GM12891 (cell line): ENCODE measurements at regions not wholly inside any gene's neighbourhood (a gene's known extent, or its start where the extent isn't known, plus 50 kb on each side); places are given as distances from the start of the nearest gene placed in this dataset.

ENCODE experiments used
- DNase-seq: peaks from one replicate; pipeline ENCODE4 v3.0.0; 2011; ENCODE audit warnings: low spot score; ENCODE audit not compliant: insufficient read length
- FAIRE-seq: peaks from 2 replicates; lab custom pipeline; 2011; peaks lifted over from hg19 to GRCh38; lab: Jason Lieb, UNC
- PAX5 ChIP-seq: IDR thresholded peaks from 2 replicates; pipeline ENCODE4 v1.6.1; 2011; ENCODE audit warnings: low read length, moderate library complexity, mild to moderate bottlenecking; ENCODE audit not compliant: insufficient read depth, severe bottlenecking
- POLR2A ChIP-seq: IDR thresholded peaks from 2 replicates; pipeline ENCODE4 v1.6.1; 2011; ENCODE audit warnings: low read depth, low read length, control low read depth
- POLR2AphosphoS5 ChIP-seq: IDR thresholded peaks from 2 replicates; pipeline ENCODE4 v1.6.1; 2011; ENCODE audit warnings: low read depth, low read length, control low read depth
- POU2F2 ChIP-seq: IDR thresholded peaks from 2 replicates; pipeline ENCODE4 v1.6.1; 2011; ENCODE audit warnings: low read depth, mild to moderate bottlenecking, control low read depth, low read length, moderate library complexity
- SPI1 ChIP-seq: IDR thresholded peaks from 2 replicates; pipeline ENCODE4 v1.6.1; 2011; ENCODE audit warnings: low read depth, low read length, control low read depth
- TAF1 ChIP-seq: IDR thresholded peaks from 2 replicates; pipeline ENCODE4 v1.6.1; 2011; ENCODE audit warnings: low read depth, low read length, control low read depth

DNA sequence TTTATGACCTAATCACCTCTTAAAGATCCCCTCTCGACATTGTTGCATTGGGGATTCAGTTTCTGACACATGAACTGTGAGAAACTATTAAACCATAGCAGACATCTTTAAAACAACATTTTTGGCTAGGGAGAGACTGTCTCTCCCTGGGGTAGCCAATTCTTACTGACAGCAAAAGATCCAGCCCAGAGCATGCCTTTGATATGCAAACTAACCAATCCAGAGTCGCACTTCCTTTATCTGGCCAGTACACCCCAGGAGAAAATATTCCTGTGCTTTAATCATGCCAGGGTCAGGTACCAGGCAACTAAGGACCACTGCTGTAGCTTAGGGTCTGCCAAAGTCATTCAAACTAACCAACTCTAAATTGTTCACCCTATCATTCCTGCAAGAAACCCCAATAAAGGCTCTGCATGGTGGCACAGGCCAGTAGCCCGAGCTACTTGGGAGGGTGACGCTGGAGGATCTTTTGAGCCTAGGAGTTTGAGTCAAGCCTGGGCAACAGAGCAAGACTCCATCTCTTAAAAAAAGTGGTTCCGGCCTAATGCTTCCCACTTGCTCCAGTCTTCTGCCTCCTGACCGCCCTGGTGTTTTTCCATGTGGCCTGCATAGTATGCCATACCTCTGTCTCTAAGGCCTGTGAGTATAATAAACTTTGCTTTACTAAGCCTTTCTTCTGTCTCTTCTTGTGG lies 62.3 kb upstream of the DAPK1 start:
- TF ChIP-seq SPI1 (no peak), POLR2AphosphoS5 (no peak), TAF1 (no peak), PAX5 (no peak), POLR2A (no peak), POU2F2 (no peak)
- FAIRE-seq (no peak), DNase-seq (no peak)

DNA sequence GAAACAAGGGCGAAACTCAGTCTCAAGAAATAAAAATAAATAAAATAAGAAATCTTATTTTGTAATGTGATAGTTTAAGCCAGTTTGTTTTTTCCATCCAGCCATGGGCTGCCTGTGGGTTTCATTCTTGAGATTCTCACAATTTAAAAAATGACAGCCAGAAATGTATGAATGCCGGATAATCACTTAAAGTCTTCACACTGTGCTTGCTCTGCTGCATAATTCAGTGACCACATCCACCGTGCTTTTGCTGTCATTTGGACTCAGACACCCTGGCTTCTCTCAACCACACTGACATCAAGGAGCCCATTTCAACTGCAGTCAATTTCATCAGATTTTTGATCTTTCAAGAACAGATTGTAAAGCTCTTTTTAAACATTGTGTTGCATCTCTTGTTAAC lies 61.0 kb upstream of the DAPK1 start:
- no peak for TF ChIP-seq POU2F2
- no peak for TF ChIP-seq POLR2A
- no peak for TF ChIP-seq TAF1
- TF ChIP-seq PAX5: no peak
- no peak for TF ChIP-seq SPI1
- TF ChIP-seq POLR2AphosphoS5: no peak
- DNase-seq: no peak
- no peak for FAIRE-seq

DNA sequence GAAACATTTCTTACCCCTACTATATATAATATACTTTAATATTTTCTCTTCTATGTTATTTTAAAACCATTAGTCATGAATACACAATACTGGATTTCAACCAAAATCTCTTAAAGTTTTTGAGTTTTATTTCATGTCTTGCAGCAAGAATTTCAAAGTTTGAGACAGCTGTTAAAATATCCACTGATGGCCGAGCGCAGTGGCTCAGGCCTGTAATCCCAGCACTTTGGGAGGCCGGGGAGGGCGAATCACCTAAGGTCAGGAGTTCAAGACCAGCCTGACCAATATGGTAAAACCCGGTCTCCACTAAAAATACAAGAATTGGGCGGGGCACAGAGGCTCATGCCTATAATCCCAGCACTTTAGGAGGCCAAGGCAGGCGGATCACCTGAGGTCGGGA lies 59.7 kb upstream of the DAPK1 start:
- DNase-seq: no peak
- FAIRE-seq: no peak
- TF ChIP-seq POLR2AphosphoS5 (no peak), POU2F2 (no peak), SPI1 (no peak), TAF1 (no peak), PAX5 (no peak), POLR2A (no peak)

DNA sequence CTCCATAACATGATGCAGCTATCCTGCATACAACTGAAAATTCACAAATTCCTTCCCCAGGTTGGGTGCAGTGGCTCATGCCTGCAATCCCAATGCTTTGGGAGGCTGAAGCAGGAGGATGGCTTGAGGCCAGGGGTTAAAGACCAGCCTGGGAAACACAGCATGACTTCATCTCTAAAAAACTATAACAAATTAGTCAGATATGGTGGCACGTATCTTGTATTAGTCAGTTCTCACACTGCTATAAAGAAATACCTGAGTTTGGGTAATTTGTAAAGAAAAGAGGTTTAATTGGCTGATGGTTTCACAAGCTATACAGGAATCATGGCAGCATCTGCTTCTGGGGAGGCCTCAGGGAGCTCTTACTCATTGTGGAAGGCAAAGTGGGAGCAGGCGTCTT lies 56.4 kb upstream of the DAPK1 start:
- DNase-seq (no peak), FAIRE-seq (no peak)
- no peak for TF ChIP-seq SPI1
- no peak for TF ChIP-seq TAF1
- no peak for TF ChIP-seq POLR2AphosphoS5
- no peak for TF ChIP-seq POLR2A
- no peak for TF ChIP-seq POU2F2
- TF ChIP-seq PAX5: no peak

DNA sequence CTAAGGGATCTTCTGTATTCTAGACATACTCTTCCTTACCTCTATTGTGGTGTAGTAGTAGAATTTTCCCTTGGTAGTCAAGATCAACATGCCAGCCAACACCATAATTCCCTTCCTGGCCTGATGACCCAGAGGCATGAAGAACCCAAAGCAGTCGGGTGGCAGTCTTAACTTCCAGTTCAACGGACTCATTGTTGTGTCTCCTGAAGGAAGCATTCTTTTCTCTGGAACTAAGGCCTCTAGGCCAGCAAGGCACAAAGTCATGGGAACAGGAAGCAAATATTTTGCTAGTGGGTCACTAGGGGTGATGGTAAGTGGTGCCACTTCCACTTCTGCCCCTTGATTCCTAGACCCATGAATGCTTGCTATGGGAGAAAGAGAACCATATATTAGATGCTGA lies 55.2 kb upstream of the DAPK1 start:
- DNase-seq: no peak
- TF ChIP-seq POLR2A: no peak
- no peak for TF ChIP-seq POLR2AphosphoS5
- no peak for TF ChIP-seq POU2F2
- no peak for TF ChIP-seq PAX5
- TF ChIP-seq TAF1: no peak
- no peak for TF ChIP-seq SPI1
- no peak for FAIRE-seq

DNA sequence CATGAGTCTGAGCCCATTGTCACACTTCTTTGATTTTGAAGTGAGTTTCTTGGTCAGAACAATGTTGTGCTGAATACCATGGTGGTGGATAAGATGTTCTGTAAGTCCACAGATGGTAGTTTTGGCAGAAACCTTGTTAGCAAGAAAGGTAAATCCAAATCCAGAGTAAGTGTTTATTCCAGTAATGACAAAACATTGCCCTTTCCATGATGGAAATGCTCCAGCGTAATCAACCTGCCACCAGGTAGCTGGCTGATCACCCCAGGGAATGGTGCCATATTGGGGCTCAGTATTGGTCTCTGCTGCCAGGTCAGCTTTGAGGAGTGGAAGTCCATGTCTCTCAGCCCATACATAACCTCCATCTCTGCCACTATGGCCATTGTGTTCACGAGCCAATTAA lies 54.7 kb upstream of the DAPK1 start:
- no peak for FAIRE-seq
- DNase-seq: no peak
- TF ChIP-seq SPI1: no peak
- TF ChIP-seq TAF1: no peak
- no peak for TF ChIP-seq POLR2AphosphoS5
- TF ChIP-seq PAX5: no peak

DNA sequence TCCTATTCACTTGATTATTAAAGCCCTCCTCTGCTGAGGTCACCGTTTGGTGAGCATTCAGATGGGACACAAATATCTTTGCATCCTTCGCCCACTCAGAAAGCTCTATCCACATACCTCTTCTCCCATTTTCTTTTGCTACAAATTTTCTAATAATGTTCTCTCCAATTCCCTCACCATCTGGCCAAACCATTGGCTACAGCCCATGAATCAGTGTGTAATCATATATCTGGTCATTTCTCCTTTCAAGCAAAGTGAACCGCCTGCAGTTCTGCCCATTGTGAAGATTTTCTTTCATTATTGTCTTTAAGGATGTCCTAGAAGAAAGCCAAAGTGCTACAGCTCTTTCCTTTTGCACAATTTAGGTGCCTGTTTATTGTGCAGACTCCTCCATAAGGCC lies 54.2 kb upstream of the DAPK1 start:
- TF ChIP-seq PAX5 (no peak), POU2F2 (no peak), TAF1 (no peak), SPI1 (no peak), POLR2A (no peak), POLR2AphosphoS5 (no peak)
- DNase-seq: no peak
- FAIRE-seq: no peak

DNA sequence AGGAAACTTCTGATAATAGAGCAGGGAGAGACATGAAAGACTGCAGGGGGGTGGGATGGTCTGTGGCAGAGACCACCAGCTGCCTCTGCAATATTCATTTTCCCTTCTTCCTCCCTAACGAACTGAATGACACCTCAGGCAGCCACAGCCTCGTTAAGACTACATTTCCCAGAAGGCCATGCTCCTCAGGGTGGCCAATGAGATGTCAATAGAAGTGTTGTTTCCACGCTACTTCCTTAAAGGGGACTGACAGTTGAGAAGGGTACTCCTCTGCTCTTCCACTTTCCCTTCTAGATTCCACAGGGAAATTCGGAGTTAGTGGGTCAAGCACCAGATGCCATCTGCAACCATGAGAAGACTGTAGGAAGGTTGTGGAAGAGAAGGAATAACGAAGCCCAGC lies 52.0 kb upstream of the DAPK1 start:
- peak; percentile 18 for DNase-seq
- TF ChIP-seq SPI1 (no peak), POLR2A (no peak), POLR2AphosphoS5 (no peak), PAX5 (no peak), POU2F2 (no peak), TAF1 (no peak)
- FAIRE-seq: no peak

DNA sequence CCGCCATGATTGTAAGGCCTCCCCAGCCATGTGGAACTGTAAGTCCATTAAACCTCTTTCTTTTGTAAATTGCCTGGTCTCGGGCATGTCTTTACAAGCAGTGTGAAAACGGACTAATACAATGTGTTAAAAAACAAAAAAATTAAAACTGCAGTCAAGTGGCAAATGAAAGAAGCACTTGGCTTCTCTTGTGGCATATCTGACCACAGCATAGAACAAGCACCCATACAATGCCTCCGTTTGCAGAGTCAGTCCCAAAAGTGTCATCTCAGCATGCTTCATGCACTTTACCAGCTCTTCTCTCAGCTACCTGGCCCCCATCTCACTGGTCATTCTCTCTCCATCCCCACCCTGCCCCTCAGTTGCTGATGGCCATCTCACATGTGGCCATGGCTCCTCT lies 51.1 kb upstream of the DAPK1 start:
- DNase-seq: no peak
- FAIRE-seq: no peak

More for the DNA sequence above, 51.1 kb upstream of the DAPK1 start:
- TF ChIP-seq TAF1 (no peak), POU2F2 (no peak), POLR2AphosphoS5 (no peak)
